Cardiac muscle cell (in vitro differentiated cells and primary cell): ENCODE measurements at regions not wholly inside any gene's neighbourhood (a gene's known extent, or its start where the extent isn't known, plus 50 kb on each side); places are given as distances from the start of the nearest gene placed in this dataset.
A peak's percentile ranks its signal among the peaks of the same experiment; 100 is the strongest.

Source experiments
- DNase-seq, 2 donors: peaks; one replicate each; pipeline versions ENCODE4 v3.0.0 to v3.0.0-alpha.2; 2010 to 2017; ENCODE audit warnings: low read depth in 1 of 2, low spot score in 1 of 2
- H3K27ac ChIP-seq: fragments of 200-600 bp; sonication (generic); 2 replicates; pipeline ENCODE4 v1.5.1; 2016
- H3K27me3 ChIP-seq: fragments of 200-600 bp; sonication (generic); 2 replicates; pipeline ENCODE4 v1.6.0; 2016; ENCODE audit warnings: control low read depth
- H3K36me3 ChIP-seq: fragments of 200-600 bp; sonication (generic); 2 replicates; pipeline ENCODE4 v1.5.1; 2016; ENCODE audit warnings: control low read depth
- H3K4me1 ChIP-seq: fragments of 200-600 bp; sonication (generic); 2 replicates; pipeline ENCODE4 v1.8.1; 2017; ENCODE audit warnings: low read depth, mild to moderate bottlenecking, mixed run types
- H3K4me3 ChIP-seq: fragments of 200-600 bp; sonication (generic); 2 replicates; pipeline ENCODE4 v1.5.1; 2016; ENCODE audit warnings: mild to moderate bottlenecking
- H3K9me3 ChIP-seq: fragments of 200-600 bp; sonication (generic); 2 replicates; pipeline ENCODE4 v1.5.1; 2017; ENCODE audit warnings: low read depth, mild to moderate bottlenecking, control low read depth
- TF ChIP-seq, protein P1 (sequence below): IDR thresholded peaks from 2 replicates; pipeline ENCODE4 v1.5.1; 2012; ENCODE audit warnings: low read depth, mild to moderate bottlenecking, low read length

DNA sequence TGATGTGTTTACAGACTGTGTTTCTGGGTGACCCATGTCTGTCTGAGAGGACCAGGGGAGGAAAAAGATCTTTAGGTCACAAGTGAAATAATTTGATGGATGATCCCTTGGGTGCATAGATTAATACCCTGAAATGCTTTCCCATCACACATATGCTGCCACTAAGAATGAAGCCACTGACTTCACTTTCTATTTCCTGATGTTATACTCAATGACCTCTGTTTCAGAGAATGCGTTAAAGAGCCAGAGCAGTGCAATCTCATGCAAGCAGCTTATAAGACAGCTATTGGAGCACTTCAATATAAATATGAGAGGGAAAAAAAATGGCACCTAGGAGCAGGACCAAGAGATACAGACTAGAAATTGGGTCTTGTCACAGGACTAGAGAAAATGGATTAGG, 133.7 kb downstream of the KLHL28 start:
- no peak for DNase-seq
- no peaks in the 10 kb centered on the region for H3K9me3 ChIP-seq
- TF ChIP-seq, protein P1, sequence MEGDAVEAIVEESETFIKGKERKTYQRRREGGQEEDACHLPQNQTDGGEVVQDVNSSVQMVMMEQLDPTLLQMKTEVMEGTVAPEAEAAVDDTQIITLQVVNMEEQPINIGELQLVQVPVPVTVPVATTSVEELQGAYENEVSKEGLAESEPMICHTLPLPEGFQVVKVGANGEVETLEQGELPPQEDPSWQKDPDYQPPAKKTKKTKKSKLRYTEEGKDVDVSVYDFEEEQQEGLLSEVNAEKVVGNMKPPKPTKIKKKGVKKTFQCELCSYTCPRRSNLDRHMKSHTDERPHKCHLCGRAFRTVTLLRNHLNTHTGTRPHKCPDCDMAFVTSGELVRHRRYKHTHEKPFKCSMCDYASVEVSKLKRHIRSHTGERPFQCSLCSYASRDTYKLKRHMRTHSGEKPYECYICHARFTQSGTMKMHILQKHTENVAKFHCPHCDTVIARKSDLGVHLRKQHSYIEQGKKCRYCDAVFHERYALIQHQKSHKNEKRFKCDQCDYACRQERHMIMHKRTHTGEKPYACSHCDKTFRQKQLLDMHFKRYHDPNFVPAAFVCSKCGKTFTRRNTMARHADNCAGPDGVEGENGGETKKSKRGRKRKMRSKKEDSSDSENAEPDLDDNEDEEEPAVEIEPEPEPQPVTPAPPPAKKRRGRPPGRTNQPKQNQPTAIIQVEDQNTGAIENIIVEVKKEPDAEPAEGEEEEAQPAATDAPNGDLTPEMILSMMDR, result no peak
- H3K27ac ChIP-seq, result no peak overlapping the region
- H3K4me1 ChIP-seq, result no peaks in the 10 kb centered on the region
- no peak overlapping the region for H3K4me3 ChIP-seq
- no peaks in the 10 kb centered on the region for H3K27me3 ChIP-seq
- H3K36me3 ChIP-seq, result no peaks in the 10 kb centered on the region

DNA sequence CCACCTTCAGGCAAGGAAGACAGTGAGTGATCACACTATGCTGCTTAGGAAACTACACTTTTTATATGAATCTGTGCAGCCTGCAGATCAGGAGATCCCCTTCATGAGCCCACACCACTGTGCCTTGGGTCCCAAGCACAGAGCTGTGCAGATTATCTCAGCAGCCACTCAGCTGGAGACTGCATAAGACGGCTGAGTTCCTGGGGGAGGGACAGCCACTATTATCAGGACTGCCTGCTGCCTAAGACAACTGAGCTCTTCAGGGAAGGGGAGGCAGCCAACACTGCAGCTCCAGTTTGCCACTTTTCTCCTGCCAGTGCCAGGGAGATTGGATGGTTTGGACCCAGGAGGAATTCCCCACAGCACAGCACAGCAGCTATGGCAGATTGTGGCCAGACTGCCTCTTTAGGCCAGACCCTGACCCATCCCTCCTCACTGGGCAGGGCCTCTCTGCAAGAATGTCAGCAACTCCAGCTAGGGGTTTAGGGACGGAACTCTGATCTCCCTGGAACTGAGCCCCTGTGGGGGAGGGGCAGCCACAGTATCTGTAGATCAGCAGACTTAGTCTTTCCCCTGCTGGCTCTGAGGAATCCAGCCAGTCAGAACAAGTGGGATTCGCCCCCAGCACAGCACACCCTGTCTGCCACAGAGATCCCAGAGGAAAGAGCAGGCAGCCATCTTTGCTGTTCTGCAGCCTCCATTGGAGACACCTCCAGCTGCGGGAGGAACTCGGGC, 141.3 kb downstream of the KLHL28 start:
- H3K36me3 ChIP-seq, result no peaks in the 10 kb centered on the region
- peak in 1 of 2 donors; percentile 33 for DNase-seq
- TF ChIP-seq, protein P1, result no peak
- H3K4me1 ChIP-seq, result peaks cover 6% of the 10 kb centered on the region
- no peaks in the 10 kb centered on the region for H3K9me3 ChIP-seq
- H3K27me3 ChIP-seq, result no peaks in the 10 kb centered on the region
- H3K4me3 ChIP-seq, result no peak overlapping the region
- H3K27ac ChIP-seq, result peak overlapping the region; percentile 50

DNA sequence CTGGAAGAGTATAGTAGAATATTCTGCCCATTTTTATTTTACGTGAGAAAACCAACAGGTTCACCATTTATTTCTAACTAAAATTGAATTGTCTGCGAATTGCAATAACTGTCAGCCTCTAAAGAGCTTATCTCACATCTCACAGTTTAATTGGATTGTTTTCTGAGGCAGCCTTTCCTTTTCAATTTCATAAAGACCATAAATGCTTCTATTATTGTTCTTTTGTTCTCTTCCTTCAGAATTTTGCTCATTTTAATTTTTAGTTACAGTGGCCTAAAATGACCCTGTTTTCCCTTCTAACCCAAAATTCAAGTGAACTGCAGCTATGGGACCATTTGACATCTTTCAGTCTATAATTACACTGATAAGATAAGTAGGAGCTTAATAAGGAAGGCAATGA, 147.6 kb downstream of the KLHL28 start:
- no peak overlapping the region for H3K27ac ChIP-seq
- DNase-seq, result no peak
- TF ChIP-seq, protein P1, result no peak
- H3K36me3 ChIP-seq, result no peaks in the 10 kb centered on the region
- no peaks in the 10 kb centered on the region for H3K9me3 ChIP-seq
- no peak overlapping the region for H3K4me3 ChIP-seq
- no peaks in the 10 kb centered on the region for H3K4me1 ChIP-seq
- no peaks in the 10 kb centered on the region for H3K27me3 ChIP-seq

DNA sequence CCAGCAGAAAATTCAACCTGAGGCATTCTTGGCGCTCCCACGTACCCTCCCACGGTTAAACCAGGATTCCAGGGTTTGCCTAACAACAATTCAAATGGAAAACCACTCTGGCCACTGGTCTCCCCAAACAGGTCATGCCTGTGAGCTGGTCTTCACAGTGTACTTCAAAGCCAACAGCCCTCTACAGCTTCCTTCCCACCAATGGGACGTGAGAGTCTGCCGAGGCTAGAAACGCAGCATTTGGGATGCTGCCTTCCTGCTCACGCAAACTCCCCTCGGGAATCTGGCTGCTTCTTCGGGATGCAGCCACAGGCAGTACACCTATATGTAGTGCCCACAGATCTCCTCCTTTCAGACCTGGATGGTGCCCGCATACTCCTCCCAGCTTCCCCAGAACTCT, 149.1 kb downstream of the KLHL28 start:
- no peak for DNase-seq
- Histone ChIP-seq H3K36me3 (no peaks in the 10 kb centered on the region), H3K9me3 (no peaks in the 10 kb centered on the region), H3K27ac (no peak overlapping the region), H3K27me3 (no peaks in the 10 kb centered on the region), H3K4me3 (no peak overlapping the region), H3K4me1 (no peaks in the 10 kb centered on the region)
- TF ChIP-seq, protein P1, result no peak

DNA sequence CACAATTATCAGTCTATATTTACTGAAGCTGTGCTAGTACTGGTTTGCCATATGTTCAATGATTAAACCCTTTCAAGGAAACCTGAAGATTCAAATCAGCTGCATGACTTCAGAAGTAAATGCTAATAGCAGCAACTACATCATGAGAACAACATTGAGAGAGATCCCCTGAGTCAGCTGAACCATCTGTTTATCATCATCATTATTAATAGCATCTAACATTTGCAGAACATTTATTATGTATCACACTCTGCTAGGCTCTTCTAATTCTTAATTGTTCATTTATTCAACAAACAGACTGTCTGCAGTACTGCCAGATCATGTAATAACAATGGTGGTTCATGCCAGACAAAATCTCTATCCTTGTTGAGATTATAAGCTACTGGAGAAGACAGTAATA, 157.4 kb downstream of the KLHL28 start:
- DNase-seq, result no peak
- TF ChIP-seq, protein P1, result no peak
- H3K4me1 ChIP-seq, result no peaks in the 10 kb centered on the region

More for the DNA sequence above, 157.4 kb downstream of the KLHL28 start:
- no peak overlapping the region for H3K4me3 ChIP-seq
- H3K36me3 ChIP-seq, result no peaks in the 10 kb centered on the region
- no peak overlapping the region for H3K27ac ChIP-seq
- no peaks in the 10 kb centered on the region for H3K27me3 ChIP-seq
- H3K9me3 ChIP-seq, result no peaks in the 10 kb centered on the region
